D721Med (cell line): ENCODE measurements at regions not wholly inside any gene's neighbourhood (a gene's known extent, or its start where the extent isn't known, plus 50 kb on each side); places are given as distances from the start of the nearest gene placed in this dataset.

Source experiments
- DNase-seq: peaks from one replicate; pipeline ENCODE4 v3.0.0; 2011; ENCODE audit warnings: low spot score; ENCODE audit not compliant: insufficient read length
- FAIRE-seq: peaks from 2 replicates; lab custom pipeline; 2011; peaks lifted over from hg19 to GRCh38; lab: Jason Lieb, UNC
- CTCF ChIP-seq: IDR thresholded peaks from 2 replicates; pipeline ENCODE4 v1.5.1; 2012; ENCODE audit warnings: mild to moderate bottlenecking, control low read depth; ENCODE audit not compliant: insufficient read depth; ENCODE audit errors: missing control alignments

DNA sequence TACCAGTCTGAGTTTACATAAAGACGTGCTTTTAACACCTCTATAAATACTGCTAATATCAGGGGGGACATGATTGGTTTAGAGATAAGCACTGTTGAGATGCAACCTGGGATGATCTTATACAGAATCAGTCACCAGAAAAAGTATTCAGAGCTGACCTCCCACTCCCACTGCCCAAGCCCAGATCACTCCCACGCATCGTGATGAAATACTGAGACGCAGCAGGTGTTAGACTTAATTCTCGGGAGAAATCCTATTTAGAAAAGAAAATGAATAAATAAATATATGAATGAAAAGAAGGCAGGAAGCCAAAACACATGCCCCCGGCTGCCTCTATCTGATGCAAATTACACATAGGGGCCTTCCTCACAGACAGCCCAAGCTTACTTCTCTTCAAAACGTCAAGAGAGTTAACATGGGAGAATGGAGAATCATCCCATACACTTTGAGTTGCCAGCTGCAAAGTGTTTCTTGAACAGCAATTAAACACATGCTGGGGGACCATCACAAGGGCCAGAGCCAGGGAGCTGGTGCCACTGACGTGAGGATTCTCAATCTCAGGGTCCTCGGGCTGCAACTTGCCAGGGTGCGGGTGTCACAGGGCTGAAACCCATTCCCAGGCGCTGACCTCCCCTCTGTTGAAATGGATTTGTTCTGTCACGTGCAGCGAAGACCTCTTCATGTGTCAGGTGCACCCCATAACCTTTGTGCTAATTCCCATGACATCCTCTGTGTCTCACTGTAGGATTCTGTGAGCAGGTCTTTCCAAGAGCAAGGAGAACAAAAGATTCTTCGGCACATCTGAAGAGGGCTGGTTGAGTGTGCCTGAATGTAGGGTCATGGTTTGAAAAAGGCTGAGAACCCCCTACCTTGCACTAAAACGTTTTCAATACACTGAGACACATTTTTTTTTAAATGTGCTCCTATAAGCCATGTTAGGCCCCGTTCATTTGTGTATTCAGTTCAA is 764.2 kb upstream of the ARRDC4 start:
- no peak for DNase-seq
- TF ChIP-seq CTCF, result no peak
- no peak for FAIRE-seq

DNA sequence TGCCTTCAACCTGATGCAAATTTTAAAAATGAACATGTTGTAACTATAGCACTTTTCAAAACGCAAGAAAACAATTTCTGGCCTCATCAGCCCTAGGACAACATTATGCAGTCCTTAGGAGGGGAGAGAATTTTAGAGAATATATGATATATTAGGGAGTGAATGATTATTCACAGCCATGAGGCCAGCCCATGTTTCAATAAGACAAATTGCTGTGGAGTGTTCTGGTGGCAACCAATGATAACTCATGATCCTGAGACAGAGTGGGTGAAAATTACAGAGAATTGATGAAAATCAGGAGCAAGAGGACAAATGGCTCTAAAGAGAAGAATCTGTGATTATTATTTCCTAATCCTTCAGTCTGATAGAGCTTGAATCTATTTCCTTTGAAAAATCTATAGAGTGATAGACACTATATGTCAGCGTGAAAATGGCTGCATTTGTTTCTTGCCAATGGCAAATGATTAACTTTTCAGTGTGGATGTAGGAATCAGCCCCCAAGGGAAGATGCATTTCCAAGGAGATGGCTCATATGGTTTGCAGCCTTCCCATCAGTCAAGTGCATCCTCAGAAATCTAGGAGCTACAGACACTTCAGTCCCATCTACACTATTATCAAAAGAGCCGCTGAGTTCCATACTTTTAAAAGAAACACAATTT is 761.0 kb upstream of the ARRDC4 start:
- TF ChIP-seq CTCF, result no peak
- DNase-seq, result no peak
- FAIRE-seq, result no peak

DNA sequence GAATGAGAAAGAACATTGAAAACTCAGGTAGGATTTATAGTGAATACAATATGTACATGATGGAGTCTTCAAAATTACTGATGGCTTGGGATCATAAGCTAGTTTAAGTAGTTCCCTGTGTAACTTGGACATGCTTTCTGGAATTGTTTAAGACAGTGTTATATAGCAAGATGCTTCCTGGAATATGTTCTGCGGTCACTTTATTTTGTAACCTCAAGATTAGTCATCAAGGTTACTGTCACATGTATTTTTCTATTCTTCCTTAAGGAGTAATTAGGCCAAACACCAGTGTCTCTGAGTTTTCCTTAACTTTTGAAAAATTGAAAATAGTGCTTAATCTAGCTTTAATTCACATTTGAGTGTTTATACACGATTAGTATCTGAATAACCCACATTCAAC is 760.3 kb upstream of the ARRDC4 start:
- no peak for TF ChIP-seq CTCF
- DNase-seq, result no peak
- FAIRE-seq, result no peak

DNA sequence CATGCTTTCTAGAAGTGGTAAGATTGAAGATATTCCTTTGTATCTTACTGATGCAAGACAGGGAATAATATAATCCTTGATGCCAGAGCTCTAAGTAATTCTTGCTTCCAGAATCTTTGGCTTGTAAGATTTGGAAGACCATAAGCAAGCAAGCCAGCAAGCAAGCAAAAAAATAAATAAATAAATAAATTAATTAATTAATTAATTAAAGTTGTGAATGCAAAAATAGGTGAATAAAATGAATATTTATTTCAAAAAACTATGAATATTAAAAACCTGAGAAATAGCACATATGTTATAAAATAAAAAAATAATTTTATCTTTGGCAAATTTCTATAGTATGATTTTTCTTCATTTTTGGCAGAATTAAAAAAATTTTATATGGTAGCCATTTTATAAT is 750.2 kb upstream of the ARRDC4 start:
- TF ChIP-seq CTCF, result no peak
- DNase-seq (no peak), FAIRE-seq (no peak)

GRCh38 chr15:97215629-97216028 is 744.9 kb upstream of the ARRDC4 start:
- no peak for DNase-seq
- no peak for FAIRE-seq
- no peak for TF ChIP-seq CTCF

DNA sequence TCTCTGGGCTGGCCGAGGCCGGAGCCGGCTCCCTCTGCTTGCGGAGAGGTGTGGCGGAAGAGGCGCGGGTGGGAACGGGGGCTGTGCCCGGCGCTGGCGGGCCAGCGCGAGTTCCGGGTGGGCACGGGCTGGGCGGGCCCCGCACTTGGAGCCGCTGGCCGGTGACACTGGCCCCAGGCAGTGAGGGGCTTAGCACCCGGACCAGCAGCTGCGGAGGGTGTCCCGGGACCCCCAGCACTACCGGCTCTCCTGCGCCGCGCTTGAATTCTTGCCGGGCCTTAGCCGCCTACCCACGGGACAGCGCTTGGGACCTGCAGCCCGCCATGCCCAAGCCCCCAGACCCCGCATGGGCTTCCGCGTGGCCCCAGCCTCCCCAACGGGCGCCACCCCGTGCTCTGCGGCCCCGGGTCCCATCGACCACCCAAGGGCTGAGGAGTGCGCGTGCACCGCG is 736.3 kb upstream of the ARRDC4 start:
- DNase-seq, result no peak
- TF ChIP-seq CTCF, result no peak
- FAIRE-seq, result no peak
